ENCODE measurements at regions not wholly inside any gene's neighbourhood (a gene's known extent, or its start where the extent isn't known, plus 50 kb on each side); places are given as distances from the start of the nearest gene placed in this dataset.

GRCh38 chr17:33688771-33689170, 395.7 kb upstream of the ASIC2 start:
- no peaks in the 10 kb centered on the region for H3K79me2 ChIP-seq (ENCODE audit: insufficient read depth, low read length)
- H3K9me2 ChIP-seq (ENCODE audit: low read depth, low read length): no peaks in the 10 kb centered on the region
- no peaks in the 10 kb centered on the region for H3F3A ChIP-seq (ENCODE audit: insufficient read depth, low read length)
- no peaks in the 10 kb centered on the region for H3K27me3 ChIP-seq (ENCODE audit: insufficient read depth, low read length)
- no peak overlapping the region for H2AFZ ChIP-seq (ENCODE audit: low read length)
- no peaks in the 10 kb centered on the region for H4K20me1 ChIP-seq (ENCODE audit: insufficient read depth, low read length)
- no peaks in the 10 kb centered on the region for H3K9me3 ChIP-seq (ENCODE audit: low read length)
- no peak overlapping the region for H3K4me3 ChIP-seq (ENCODE audit: low read depth, low read length, poor library complexity, severe bottlenecking)
- H3K4me2 ChIP-seq (ENCODE audit: low read length): no peak overlapping the region
- TF ChIP-seq EZH2 (IDR thresholded peaks at IDR 0.05; ENCODE audit: borderline replicate concordance, low read length) (no peak), CTCF (IDR thresholded peaks at IDR 0.05; ENCODE audit: low read length) (no peak)
- H3K36me3 ChIP-seq (ENCODE audit: insufficient read depth, low read length): no peaks in the 10 kb centered on the region
- H3K9ac ChIP-seq (ENCODE audit: low read length): no peak overlapping the region
- no peaks in the 10 kb centered on the region for H3K4me1 ChIP-seq (ENCODE audit: insufficient read depth, low read length, severe bottlenecking)
- no peak overlapping the region for H3K27ac ChIP-seq (ENCODE audit: low read depth, low read length, poor library complexity, severe bottlenecking)

- Histone ChIP-seq H3K27me3 (ENCODE audit: insufficient read depth, low read length) (no peaks in the 10 kb centered on the region), H4K20me1 (ENCODE audit: insufficient read depth, low read length) (no peaks in the 10 kb centered on the region), H3K27ac (ENCODE audit: low read depth, low read length, poor library complexity, severe bottlenecking) (no peak overlapping the region)
These were observed 396.6 kb upstream of the ASIC2 start for GRCh38 chr17:33689725-33690124.

GRCh38 chr17:33695431-33695830, 402.3 kb upstream of the ASIC2 start:
- no peaks in the 10 kb centered on the region for H3K9me3 ChIP-seq (ENCODE audit: low read length)

More at GRCh38 chr17:33689725-33690124, 396.6 kb upstream of the ASIC2 start:
- Histone ChIP-seq H3K9me3 (ENCODE audit: low read length) (no peaks in the 10 kb centered on the region), H3K4me1 (ENCODE audit: insufficient read depth, low read length, severe bottlenecking) (no peaks in the 10 kb centered on the region), H3K4me3 (ENCODE audit: low read depth, low read length, poor library complexity, severe bottlenecking) (no peak overlapping the region), H2AFZ (ENCODE audit: low read length) (no peak overlapping the region), H3K9ac (ENCODE audit: low read length) (no peak overlapping the region), H3K9me2 (ENCODE audit: low read depth, low read length) (no peaks in the 10 kb centered on the region), H3K4me2 (ENCODE audit: low read length) (no peak overlapping the region), H3K79me2 (ENCODE audit: insufficient read depth, low read length) (no peaks in the 10 kb centered on the region), H3F3A (ENCODE audit: insufficient read depth, low read length) (no peaks in the 10 kb centered on the region), H3K36me3 (ENCODE audit: insufficient read depth, low read length) (no peaks in the 10 kb centered on the region)
- no peak for TF ChIP-seq EZH2 (IDR thresholded peaks at IDR 0.05; ENCODE audit: borderline replicate concordance, low read length)
- TF ChIP-seq CTCF (IDR thresholded peaks at IDR 0.05; ENCODE audit: low read length): no peak

More at GRCh38 chr17:33695431-33695830, 402.3 kb upstream of the ASIC2 start:
- Histone ChIP-seq H3K27ac (ENCODE audit: low read depth, low read length, poor library complexity, severe bottlenecking) (no peak overlapping the region), H3K9ac (ENCODE audit: low read length) (no peak overlapping the region), H3K9me2 (ENCODE audit: low read depth, low read length) (no peaks in the 10 kb centered on the region), H3F3A (ENCODE audit: insufficient read depth, low read length) (no peaks in the 10 kb centered on the region), H4K20me1 (ENCODE audit: insufficient read depth, low read length) (no peaks in the 10 kb centered on the region), H3K36me3 (ENCODE audit: insufficient read depth, low read length) (no peaks in the 10 kb centered on the region), H3K79me2 (ENCODE audit: insufficient read depth, low read length) (no peaks in the 10 kb centered on the region), H3K4me2 (ENCODE audit: low read length) (no peak overlapping the region), H3K4me1 (ENCODE audit: insufficient read depth, low read length, severe bottlenecking) (no peaks in the 10 kb centered on the region), H3K27me3 (ENCODE audit: insufficient read depth, low read length) (no peaks in the 10 kb centered on the region), H3K4me3 (ENCODE audit: low read depth, low read length, poor library complexity, severe bottlenecking) (no peak overlapping the region), H2AFZ (ENCODE audit: low read length) (no peak overlapping the region)
- TF ChIP-seq CTCF (IDR thresholded peaks at IDR 0.05; ENCODE audit: low read length) (no peak), EZH2 (IDR thresholded peaks at IDR 0.05; ENCODE audit: borderline replicate concordance, low read length) (no peak)
